ENCODE measurements at regions not wholly inside any gene's neighbourhood (a gene's known extent, or its start where the extent isn't known, plus 50 kb on each side); places are given as distances from the start of the nearest gene placed in this dataset.

DNA sequence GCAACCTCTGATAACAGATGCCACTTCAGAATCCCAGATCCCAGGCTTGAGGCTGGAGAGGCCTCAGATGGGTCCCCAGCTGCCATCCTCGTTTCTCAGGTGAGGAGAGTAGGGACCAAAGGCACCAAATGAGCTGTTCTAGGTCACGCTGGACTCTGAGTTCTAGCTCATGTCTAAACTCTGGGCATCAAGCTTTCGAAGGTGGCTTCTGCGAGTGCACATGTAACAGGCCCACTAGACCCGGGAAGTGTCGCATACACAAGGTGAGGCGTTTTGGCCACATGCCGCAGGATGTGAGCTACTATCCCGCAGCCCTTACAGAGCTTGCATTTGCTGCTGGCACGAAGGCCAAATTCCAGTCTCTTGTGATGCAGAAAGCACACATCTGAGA, 355.1 kb upstream of the SHH start:
- TF ChIP-seq POLR2A (IDR thresholded peaks at IDR 0.05; ENCODE audit: low read depth, low read length) (no peak), POLR2AphosphoS5 (IDR thresholded peaks at IDR 0.05; ENCODE audit: low read depth, low read length) (no peak)
